ENCODE measurements at regions not wholly inside any gene's neighbourhood (a gene's known extent, or its start where the extent isn't known, plus 50 kb on each side); places are given as distances from the start of the nearest gene placed in this dataset.

- Histone ChIP-seq H3K4me1 (peaks cover 18% of the 10 kb centered on the region), H3K36me3 (no peaks in the 10 kb centered on the region), H3K9me3 (no peaks in the 10 kb centered on the region), H3K27me3 (no peaks in the 10 kb centered on the region), H3K4me3 (ENCODE audit: low read depth, low read length) (no peak overlapping the region)
- peak; percentile 54 for DNase-seq
- peak; percentile 19; the same call in 1 of the 2 replicates for TF ChIP-seq CTCF (IDR thresholded peaks at IDR 0.05; ENCODE audit: low read depth, low read length)
Measured at GRCh38 chr9:89814340-89815040, 209.7 kb downstream of the GADD45G start.

- no peak for DNase-seq
- TF ChIP-seq CTCF (IDR thresholded peaks at IDR 0.05; ENCODE audit: low read depth, low read length): no peak
- H3K36me3 ChIP-seq: no peaks in the 10 kb centered on the region
- H3K27me3 ChIP-seq: no peaks in the 10 kb centered on the region
- H3K4me1 ChIP-seq: peaks cover 18% of the 10 kb centered on the region
- no peaks in the 10 kb centered on the region for H3K9me3 ChIP-seq
- no peak overlapping the region for H3K4me3 ChIP-seq (ENCODE audit: low read depth, low read length)
Measured at GRCh38 chr9:89815061-89815902, 210.5 kb downstream of the GADD45G start.

- H3K4me3 ChIP-seq (ENCODE audit: low read depth, low read length): no peak overlapping the region
- no peak for TF ChIP-seq CTCF (IDR thresholded peaks at IDR 0.05; ENCODE audit: low read depth, low read length)
- no peaks in the 10 kb centered on the region for H3K27me3 ChIP-seq
- peaks cover 18% of the 10 kb centered on the region for H3K4me1 ChIP-seq
- no peak for DNase-seq
- no peaks in the 10 kb centered on the region for H3K9me3 ChIP-seq
- no peaks in the 10 kb centered on the region for H3K36me3 ChIP-seq
Measured at GRCh38 chr9:89815903-89816573, 211.2 kb downstream of the GADD45G start.

- no peaks in the 10 kb centered on the region for H3K9me3 ChIP-seq
- DNase-seq: peak; percentile 78
- TF ChIP-seq CTCF (IDR thresholded peaks at IDR 0.05; ENCODE audit: low read depth, low read length): no peak
- no peaks in the 10 kb centered on the region for H3K27me3 ChIP-seq
- no peak overlapping the region for H3K4me3 ChIP-seq (ENCODE audit: low read depth, low read length)
- peaks cover 18% of the 10 kb centered on the region for H3K4me1 ChIP-seq
- H3K36me3 ChIP-seq: no peaks in the 10 kb centered on the region
Measured at GRCh38 chr9:89817151-89817950, 212.5 kb downstream of the GADD45G start.

GRCh38 chr9:89820337-89820736 lies 215.5 kb downstream of the GADD45G start:
- H3K9me3 ChIP-seq: no peaks in the 10 kb centered on the region
- H3K36me3 ChIP-seq: no peaks in the 10 kb centered on the region
- H3K4me1 ChIP-seq: peaks cover 12% of the 10 kb centered on the region
- no peak for TF ChIP-seq CTCF (IDR thresholded peaks at IDR 0.05; ENCODE audit: low read depth, low read length)
- H3K4me3 ChIP-seq (ENCODE audit: low read depth, low read length): no peak overlapping the region
- DNase-seq: no peak
- no peaks in the 10 kb centered on the region for H3K27me3 ChIP-seq
